ENCODE measurements at regions not wholly inside any gene's neighbourhood (a gene's known extent, or its start where the extent isn't known, plus 50 kb on each side); places are given as distances from the start of the nearest gene placed in this dataset.

DNA sequence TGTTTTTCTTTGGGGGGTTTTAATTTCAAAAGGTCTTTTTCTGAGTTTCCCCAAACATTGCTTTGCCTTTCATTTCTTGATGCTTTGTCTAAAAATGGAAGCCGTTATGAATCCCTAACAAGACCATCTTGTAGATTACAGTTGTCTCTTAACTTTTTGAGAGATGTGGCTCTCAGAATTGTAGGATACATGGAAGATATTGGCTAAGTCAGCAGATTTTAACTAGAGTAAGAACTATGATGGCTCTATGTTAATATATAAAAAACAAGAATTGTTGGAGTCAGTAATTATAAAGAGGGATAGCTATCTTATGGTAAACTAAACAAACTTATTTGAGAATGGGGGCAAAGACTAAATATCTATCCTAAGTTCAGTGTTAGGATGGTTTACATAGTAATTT, 96.6 kb upstream of the HS3ST5 start:
- Histone ChIP-seq H3K4me1 (ENCODE audit: insufficient read depth, low read length) (no peaks in the 10 kb centered on the region), H4K20me1 (ENCODE audit: insufficient read depth, low read length) (no peaks in the 10 kb centered on the region), H2AFZ (ENCODE audit: low read depth, low read length) (no peak overlapping the region), H3K4me2 (ENCODE audit: low read length) (no peak overlapping the region), H3K27me3 (ENCODE audit: insufficient read depth, low read length) (no peaks in the 10 kb centered on the region), H3K4me3 (ENCODE audit: insufficient read depth, low read depth, low read length) (no peak overlapping the region), H3K79me2 (ENCODE audit: insufficient read depth, low read length) (no peaks in the 10 kb centered on the region), H3K36me3 (ENCODE audit: insufficient read depth, low read length) (no peaks in the 10 kb centered on the region), H3K9me3 (ENCODE audit: insufficient read depth, low read depth, low read length) (no peaks in the 10 kb centered on the region), H3K9ac (ENCODE audit: low read length) (no peak overlapping the region), H3K27ac (ENCODE audit: low read depth, low read length) (no peak overlapping the region)
- Mint-ChIP-seq H3K27me3 (ENCODE audit: low read depth, unreplicated experiment) (no peaks in the 10 kb centered on the region), H3K4me3 (ENCODE audit: unreplicated experiment) (no peak overlapping the region), H3K9me3 (ENCODE audit: unreplicated experiment) (no peaks in the 10 kb centered on the region), H3K36me3 (ENCODE audit: low read depth, unreplicated experiment) (no peaks in the 10 kb centered on the region), H3K4me1 (ENCODE audit: low read depth, unreplicated experiment) (no peaks in the 10 kb centered on the region), H3K27ac (ENCODE audit: unreplicated experiment) (no peak overlapping the region)
- no peak for FAIRE-seq
- TF ChIP-seq, protein P1, sequence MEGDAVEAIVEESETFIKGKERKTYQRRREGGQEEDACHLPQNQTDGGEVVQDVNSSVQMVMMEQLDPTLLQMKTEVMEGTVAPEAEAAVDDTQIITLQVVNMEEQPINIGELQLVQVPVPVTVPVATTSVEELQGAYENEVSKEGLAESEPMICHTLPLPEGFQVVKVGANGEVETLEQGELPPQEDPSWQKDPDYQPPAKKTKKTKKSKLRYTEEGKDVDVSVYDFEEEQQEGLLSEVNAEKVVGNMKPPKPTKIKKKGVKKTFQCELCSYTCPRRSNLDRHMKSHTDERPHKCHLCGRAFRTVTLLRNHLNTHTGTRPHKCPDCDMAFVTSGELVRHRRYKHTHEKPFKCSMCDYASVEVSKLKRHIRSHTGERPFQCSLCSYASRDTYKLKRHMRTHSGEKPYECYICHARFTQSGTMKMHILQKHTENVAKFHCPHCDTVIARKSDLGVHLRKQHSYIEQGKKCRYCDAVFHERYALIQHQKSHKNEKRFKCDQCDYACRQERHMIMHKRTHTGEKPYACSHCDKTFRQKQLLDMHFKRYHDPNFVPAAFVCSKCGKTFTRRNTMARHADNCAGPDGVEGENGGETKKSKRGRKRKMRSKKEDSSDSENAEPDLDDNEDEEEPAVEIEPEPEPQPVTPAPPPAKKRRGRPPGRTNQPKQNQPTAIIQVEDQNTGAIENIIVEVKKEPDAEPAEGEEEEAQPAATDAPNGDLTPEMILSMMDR (IDR thresholded peaks at IDR 0.05; ENCODE audit: insufficient read depth, low read depth, low read length): no peak
- no peak for TF ChIP-seq EZH2 (IDR thresholded peaks at IDR 0.05; ENCODE audit: insufficient read depth, low read length)
- no peak for DNase-seq (ENCODE audit: low read depth)

DNA sequence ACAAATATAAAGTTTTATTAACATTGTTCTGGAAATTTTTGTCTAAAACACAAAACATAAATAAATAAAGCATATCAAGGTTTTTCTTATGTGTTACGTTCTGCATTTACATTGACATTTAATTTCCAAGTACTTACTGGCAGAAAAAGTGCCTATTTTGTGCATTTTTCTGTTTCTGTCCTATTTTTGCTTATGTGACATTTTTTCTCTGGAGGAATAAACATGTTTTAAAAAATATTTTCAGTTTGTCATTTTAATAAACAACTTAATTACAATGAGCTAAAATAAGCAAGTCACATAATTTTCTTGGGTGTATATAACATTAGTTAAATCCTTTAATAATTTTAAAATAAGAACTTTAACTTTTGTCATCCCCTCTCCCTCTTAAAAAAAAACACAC, 94.4 kb upstream of the HS3ST5 start:
- H3K36me3 ChIP-seq (ENCODE audit: insufficient read depth, low read length): no peaks in the 10 kb centered on the region
- no peak overlapping the region for H3K9ac ChIP-seq (ENCODE audit: low read length)
- H3K36me3 Mint-ChIP-seq (ENCODE audit: low read depth, unreplicated experiment): no peaks in the 10 kb centered on the region
- H3K79me2 ChIP-seq (ENCODE audit: insufficient read depth, low read length): no peaks in the 10 kb centered on the region
- H3K9me3 ChIP-seq (ENCODE audit: insufficient read depth, low read depth, low read length): no peaks in the 10 kb centered on the region
- no peak for FAIRE-seq
- H3K4me3 ChIP-seq (ENCODE audit: insufficient read depth, low read depth, low read length): no peak overlapping the region
- no peaks in the 10 kb centered on the region for H3K4me1 Mint-ChIP-seq (ENCODE audit: low read depth, unreplicated experiment)
- H3K9me3 Mint-ChIP-seq (ENCODE audit: unreplicated experiment): no peaks in the 10 kb centered on the region
- H3K27ac Mint-ChIP-seq (ENCODE audit: unreplicated experiment): no peak overlapping the region
- TF ChIP-seq, protein P1 (IDR thresholded peaks at IDR 0.05; ENCODE audit: insufficient read depth, low read depth, low read length): no peak
- TF ChIP-seq EZH2 (IDR thresholded peaks at IDR 0.05; ENCODE audit: insufficient read depth, low read length): no peak
- H2AFZ ChIP-seq (ENCODE audit: low read depth, low read length): no peak overlapping the region
- H3K4me3 Mint-ChIP-seq (ENCODE audit: unreplicated experiment): no peak overlapping the region
- H3K27ac ChIP-seq (ENCODE audit: low read depth, low read length): no peak overlapping the region
- H3K27me3 Mint-ChIP-seq (ENCODE audit: low read depth, unreplicated experiment): no peaks in the 10 kb centered on the region
- H3K27me3 ChIP-seq (ENCODE audit: insufficient read depth, low read length): no peaks in the 10 kb centered on the region
- no peaks in the 10 kb centered on the region for H4K20me1 ChIP-seq (ENCODE audit: insufficient read depth, low read length)
- no peaks in the 10 kb centered on the region for H3K4me1 ChIP-seq (ENCODE audit: insufficient read depth, low read length)
- DNase-seq (ENCODE audit: low read depth): no peak
- H3K4me2 ChIP-seq (ENCODE audit: low read length): no peak overlapping the region

DNA sequence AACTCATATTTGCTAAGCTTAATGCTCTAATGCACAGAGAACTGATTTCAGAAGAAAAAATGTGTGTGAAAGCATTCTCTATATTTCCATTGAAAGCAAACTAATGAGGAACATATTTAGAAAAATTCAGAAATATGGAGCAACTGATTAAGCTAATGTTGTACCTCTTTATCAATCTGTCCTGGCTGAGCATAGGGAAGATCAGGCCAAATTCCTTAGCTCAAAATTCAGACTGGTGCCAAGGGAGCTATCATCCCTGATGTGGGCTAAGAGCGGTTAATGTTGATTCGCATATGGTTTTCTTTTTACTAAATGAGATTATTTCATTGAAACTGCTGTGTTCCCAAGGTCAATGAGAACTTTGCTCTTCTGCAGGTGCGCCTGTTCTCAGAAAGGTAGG, 93.9 kb upstream of the HS3ST5 start:
- Mint-ChIP-seq H3K4me3 (ENCODE audit: unreplicated experiment) (no peak overlapping the region), H3K9me3 (ENCODE audit: unreplicated experiment) (no peaks in the 10 kb centered on the region), H3K36me3 (ENCODE audit: low read depth, unreplicated experiment) (no peaks in the 10 kb centered on the region), H3K27ac (ENCODE audit: unreplicated experiment) (no peak overlapping the region), H3K27me3 (ENCODE audit: low read depth, unreplicated experiment) (no peaks in the 10 kb centered on the region), H3K4me1 (ENCODE audit: low read depth, unreplicated experiment) (no peaks in the 10 kb centered on the region)
- Histone ChIP-seq H3K27me3 (ENCODE audit: insufficient read depth, low read length) (no peaks in the 10 kb centered on the region), H3K9me3 (ENCODE audit: insufficient read depth, low read depth, low read length) (no peaks in the 10 kb centered on the region), H3K9ac (ENCODE audit: low read length) (no peak overlapping the region), H3K36me3 (ENCODE audit: insufficient read depth, low read length) (no peaks in the 10 kb centered on the region), H3K4me2 (ENCODE audit: low read length) (no peak overlapping the region), H3K4me1 (ENCODE audit: insufficient read depth, low read length) (no peaks in the 10 kb centered on the region), H3K79me2 (ENCODE audit: insufficient read depth, low read length) (no peaks in the 10 kb centered on the region), H3K27ac (ENCODE audit: low read depth, low read length) (no peak overlapping the region), H2AFZ (ENCODE audit: low read depth, low read length) (no peak overlapping the region), H4K20me1 (ENCODE audit: insufficient read depth, low read length) (no peaks in the 10 kb centered on the region), H3K4me3 (ENCODE audit: insufficient read depth, low read depth, low read length) (no peak overlapping the region)
- no peak for DNase-seq (ENCODE audit: low read depth)
- TF ChIP-seq EZH2 (IDR thresholded peaks at IDR 0.05; ENCODE audit: insufficient read depth, low read length): no peak
- TF ChIP-seq, protein P1 (IDR thresholded peaks at IDR 0.05; ENCODE audit: insufficient read depth, low read depth, low read length): no peak
- FAIRE-seq: no peak

All from astrocyte (in vitro differentiated cells and primary cell).